IMR-90 (cell line): ENCODE measurements at regions not wholly inside any gene's neighbourhood (a gene's known extent, or its start where the extent isn't known, plus 50 kb on each side); places are given as distances from the start of the nearest gene placed in this dataset.

ENCODE experiments used
- ATAC-seq: fragments of 200-7000 bp; cut with Tn5 transposase; 2 replicates; pipeline ENCODE4 v1.9.1; 2020; ENCODE audit warnings: low read depth, mild to moderate bottlenecking, moderate library complexity
- BruUV-seq: library from RNA; stranded (reverse); fragments of 400-500 nt; replicated peaks from 2 replicates; lab custom pipeline; 2021; lab: Mats Ljungman, UMichigan
- CTCF ChIA-PET: fragments of 300-600 bp; formaldehyde crosslinking; extraction: SDS; loops from one replicate; lab custom pipeline; 2021; ENCODE audit warnings: antibody characterized with exemption; lab: Yijun Ruan, JAX
- POLR2A ChIA-PET: fragments of 300-600 bp; sonication (Branson Sonifier 250); formaldehyde crosslinking; loops from one replicate; lab custom pipeline; 2022; ENCODE audit warnings: antibody characterized with exemption; ENCODE audit not compliant: unreplicated experiment; lab: Charles Lee
- DNase-seq: peaks from one replicate; pipeline ENCODE4 v3.0.0; 2013
- H2AFZ ChIP-seq: replicated peaks from 2 replicates; pipeline ENCODE3; 2013; ENCODE audit warnings: low read length, mild to moderate bottlenecking; ENCODE audit not compliant: poor library complexity
- H2AK5ac ChIP-seq: 2 replicates; pipeline ENCODE4 v1.6.1; 2013; ENCODE audit warnings: low read depth, low read length, inconsistent platforms
- H2AK9ac ChIP-seq: replicated peaks from 2 replicates; pipeline ENCODE3; 2013; ENCODE audit warnings: mild to moderate bottlenecking, low read depth, low read length, moderate library complexity; ENCODE audit not compliant: poor library complexity
- H2BK120ac ChIP-seq: 2 replicates; pipeline ENCODE4 v1.6.1; 2013; ENCODE audit warnings: low read depth, low read length, inconsistent platforms
- H2BK15ac ChIP-seq: 3 replicates; pipeline ENCODE4 v1.6.1; 2013; ENCODE audit warnings: low read depth, low read length, inconsistent platforms
- H2BK20ac ChIP-seq: 2 replicates; pipeline ENCODE4 v1.6.1; 2013; ENCODE audit warnings: low read depth, mild to moderate bottlenecking, inconsistent platforms, low read length, moderate library complexity
- H2BK5ac ChIP-seq: 2 replicates; pipeline ENCODE4 v1.6.1; 2013; ENCODE audit warnings: mild to moderate bottlenecking, low read depth, low read length, inconsistent platforms; ENCODE audit not compliant: poor library complexity, severe bottlenecking
- H3K14ac ChIP-seq: replicated peaks from 2 replicates; pipeline ENCODE4 v1.6.1; 2013; ENCODE audit warnings: low read depth, low read length, inconsistent platforms
- H3K18ac ChIP-seq: 2 replicates; pipeline ENCODE4 v1.6.1; 2013; ENCODE audit warnings: low read depth, low read length, control low read depth
- H3K23ac ChIP-seq: 2 replicates; pipeline ENCODE4 v1.6.1; 2013; ENCODE audit warnings: low read depth, low read length, inconsistent platforms
- H3K27ac ChIP-seq: 2 replicates; pipeline ENCODE4 v1.5.1; 2013; ENCODE audit warnings: mild to moderate bottlenecking, control low read depth, low read length; ENCODE audit not compliant: insufficient read depth
- H3K27me3 ChIP-seq: 2 replicates; pipeline ENCODE4 v1.6.1; 2013; ENCODE audit warnings: low read length; ENCODE audit not compliant: control insufficient read depth, insufficient read depth
- H3K36me3 ChIP-seq: 2 replicates; pipeline ENCODE4 v1.6.1; 2013; ENCODE audit warnings: low read length, mixed read lengths; ENCODE audit not compliant: control insufficient read depth, insufficient read depth
- H3K4ac ChIP-seq: 2 replicates; pipeline ENCODE4 v1.6.1; 2013; ENCODE audit warnings: low read depth, low read length, inconsistent platforms
- H3K4me1 ChIP-seq: 2 replicates; pipeline ENCODE4 v1.6.1; 2013; ENCODE audit warnings: low read length, mixed read lengths; ENCODE audit not compliant: control insufficient read depth, insufficient read depth
- H3K4me2 ChIP-seq: 2 replicates; pipeline ENCODE4 v1.6.1; 2013; ENCODE audit warnings: low read depth, mild to moderate bottlenecking, control low read depth, low read length, moderate library complexity
- H3K4me3 ChIP-seq: 2 replicates; pipeline ENCODE4 v1.5.1; 2013; ENCODE audit warnings: low read depth, mild to moderate bottlenecking, control low read depth, low read length, moderate library complexity; ENCODE audit not compliant: insufficient read depth
- H3K56ac ChIP-seq: 2 replicates; pipeline ENCODE4 v1.6.1; 2013; ENCODE audit warnings: low read length, inconsistent platforms; ENCODE audit not compliant: insufficient read depth; ENCODE audit errors: extremely low read depth
- H3K79me1 ChIP-seq, 2 experiments: 2 replicates each; pipeline ENCODE4 v1.6.1; 2013; ENCODE audit warnings: low read length in 2 of 2, inconsistent platforms in 1 of 2, low read depth in 1 of 2
- H3K9ac ChIP-seq: 2 replicates; pipeline ENCODE4 v1.6.1; 2013; ENCODE audit warnings: low read depth, low read length, control low read depth
- H3K9me1 ChIP-seq: 2 replicates; pipeline ENCODE4 v1.6.1; 2013; ENCODE audit warnings: low read length, inconsistent platforms; ENCODE audit not compliant: insufficient read depth
- H3K9me3 ChIP-seq: 2 replicates; pipeline ENCODE4 v1.6.1; 2013; ENCODE audit warnings: low read length; ENCODE audit not compliant: control insufficient read depth, insufficient read depth
- H4K20me1 ChIP-seq: 2 replicates; pipeline ENCODE4 v1.6.1; 2013; ENCODE audit warnings: low read length, inconsistent platforms; ENCODE audit not compliant: insufficient read depth
- H4K5ac ChIP-seq: 2 replicates; pipeline ENCODE4 v1.6.1; 2013; ENCODE audit warnings: mild to moderate bottlenecking, low read depth, low read length, control low read depth
- H4K8ac ChIP-seq, 2 experiments: 2 replicates each; pipeline ENCODE4 v1.6.1; 2013; ENCODE audit warnings: low read depth in 2 of 2, low read length in 2 of 2, control low read depth in 1 of 2, inconsistent platforms in 1 of 2
- H4K91ac ChIP-seq: 2 replicates; pipeline ENCODE4 v1.6.1; 2013; ENCODE audit warnings: low read depth, low read length, inconsistent platforms; ENCODE audit not compliant: insufficient read depth
- BHLHE40 ChIP-seq: fragments of 150-350 bp; IDR thresholded peaks from 2 replicates; pipeline ENCODE4 v1.6.1; 2016; ENCODE audit warnings: mild to moderate bottlenecking, low read depth, low read length
- CEBPB ChIP-seq: IDR thresholded peaks from 2 replicates; pipeline ENCODE4 v1.6.1; 2012; ENCODE audit warnings: low read depth, low read length, improper control_type of control experiment
- FOS ChIP-seq: fragments of 150-350 bp; IDR thresholded peaks from 2 replicates; pipeline ENCODE4 v1.6.1; 2016; ENCODE audit warnings: low read depth, low read length
- MAZ ChIP-seq: IDR thresholded peaks from 2 replicates; pipeline ENCODE4 v1.6.1; 2012; ENCODE audit warnings: low read depth, mild to moderate bottlenecking, low read length, improper control_type of control experiment, moderate library complexity, borderline replicate concordance
- MXI1 ChIP-seq: IDR thresholded peaks from 2 replicates; pipeline ENCODE4 v1.6.1; 2012; ENCODE audit warnings: low read depth, mild to moderate bottlenecking, low read length, moderate library complexity, borderline replicate concordance
- POLR2A ChIP-seq: IDR thresholded peaks from 2 replicates; pipeline ENCODE4 v1.6.1; 2012; ENCODE audit warnings: mild to moderate bottlenecking, low read depth, low read length
- RAD21 ChIP-seq: IDR thresholded peaks from 2 replicates; pipeline ENCODE4 v1.6.1; 2012; ENCODE audit warnings: low read length, improper control_type of control experiment
- RCOR1 ChIP-seq: IDR thresholded peaks from 2 replicates; pipeline ENCODE4 v1.6.1; 2012; ENCODE audit warnings: mild to moderate bottlenecking, low read length, improper control_type of control experiment; ENCODE audit not compliant: insufficient replicate concordance
- RFX5 ChIP-seq: IDR thresholded peaks from 2 replicates; pipeline ENCODE4 v1.8.0; 2012; ENCODE audit warnings: low read depth, mild to moderate bottlenecking, low read length, moderate library complexity
- SMC3 ChIP-seq: fragments of 150-350 bp; IDR thresholded peaks from 2 replicates; pipeline ENCODE4 v1.6.1; 2016; ENCODE audit warnings: low read depth, mild to moderate bottlenecking, antibody characterized with exemption, low read length, moderate library complexity
- WGBS, 2 experiments: methylation state at CpG; one replicate each; pipeline versions ENCODE4 v1.1.5 to v1.1.7; 2013; ENCODE audit warnings: missing lambda C conversion rate in 2 of 2; ENCODE audit not compliant: insufficient read length in 1 of 2; ENCODE audit errors: extremely low coverage in 2 of 2; 5-methylcytosine and 5-hydroxymethylcytosine counted together
- dilution Hi-C: fragments of 300-500 bp; cut with HindIII; formaldehyde crosslinking; loops from one replicate; pipeline ENCODE4 v1.14.3; 2018; ENCODE audit warnings: low sequenced_read_pairs; ENCODE audit not compliant: unreplicated experiment
- in situ Hi-C: fragments of 300-500 bp; cut with MboI; formaldehyde crosslinking; loops from 3 replicates; pipeline ENCODE4 v1.14.3; 2019; ENCODE audit warnings: low sequenced_read_pairs, inconsistent platforms, mixed read lengths
- intact Hi-C: fragments of 100-400 bp; cut with micrococcal nuclease; formaldehyde crosslinking; loops from 2 replicates; pipeline ENCODE4 v1.10.0; 2022
- TF ChIP-seq, protein P1 (sequence below): fragments of 150-350 bp; IDR thresholded peaks from 2 replicates; pipeline ENCODE4 v1.6.1; 2016; ENCODE audit warnings: low read depth, mild to moderate bottlenecking, low read length, moderate library complexity, borderline replicate concordance
- TF ChIP-seq, protein P2 (sequence below): fragments of 150-350 bp; IDR thresholded peaks from 2 replicates; pipeline ENCODE4 v1.6.1; 2017; ENCODE audit warnings: mild to moderate bottlenecking, antibody characterized with exemption, low read length, low read depth

DNA sequence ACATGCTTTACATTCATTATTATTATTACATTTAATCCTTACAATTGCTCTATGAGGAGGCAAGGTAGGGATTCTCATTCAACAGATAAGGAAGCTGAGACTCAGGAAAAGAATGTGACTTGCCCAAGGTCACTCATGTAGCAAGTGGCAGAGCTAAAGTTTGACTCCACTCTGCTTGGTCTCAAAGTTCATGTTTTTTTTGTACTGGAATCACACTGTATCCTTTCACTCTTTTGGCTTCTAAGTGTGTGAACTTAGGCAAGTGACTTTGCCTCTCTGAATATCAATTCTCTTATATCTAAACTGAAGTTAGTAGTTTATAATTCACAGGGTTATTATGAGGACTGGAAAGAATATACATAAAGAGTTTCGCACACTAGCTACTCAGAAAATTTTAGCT, 247.9 kb upstream of the AR start:
- no peaks in the 10 kb centered on the region for H3K9me1 ChIP-seq
- H3K18ac ChIP-seq = no peak overlapping the region
- H3K9ac ChIP-seq = no peak overlapping the region
- no peak overlapping the region for H3K27ac ChIP-seq
- H2AK5ac ChIP-seq = no peak overlapping the region
- no peak overlapping the region for H3K4me2 ChIP-seq
- no peak overlapping the region for H2AFZ ChIP-seq
- in situ Hi-C loops (no loop called here), intact Hi-C loops (no loop called here), dilution Hi-C loops (no loop called here)
- ATAC-seq (no peak), DNase-seq (no peak)
- H3K4me3 ChIP-seq = no peak overlapping the region
- H4K5ac ChIP-seq = no peak overlapping the region
- no peak overlapping the region for H3K23ac ChIP-seq
- H3K27me3 ChIP-seq = no peaks in the 10 kb centered on the region
- H4K20me1 ChIP-seq = no peaks in the 10 kb centered on the region
- no peak overlapping the region for H3K4ac ChIP-seq
- no peak overlapping the region for H2BK20ac ChIP-seq
- H2BK5ac ChIP-seq = no peak overlapping the region
- TF ChIP-seq, protein P1, sequence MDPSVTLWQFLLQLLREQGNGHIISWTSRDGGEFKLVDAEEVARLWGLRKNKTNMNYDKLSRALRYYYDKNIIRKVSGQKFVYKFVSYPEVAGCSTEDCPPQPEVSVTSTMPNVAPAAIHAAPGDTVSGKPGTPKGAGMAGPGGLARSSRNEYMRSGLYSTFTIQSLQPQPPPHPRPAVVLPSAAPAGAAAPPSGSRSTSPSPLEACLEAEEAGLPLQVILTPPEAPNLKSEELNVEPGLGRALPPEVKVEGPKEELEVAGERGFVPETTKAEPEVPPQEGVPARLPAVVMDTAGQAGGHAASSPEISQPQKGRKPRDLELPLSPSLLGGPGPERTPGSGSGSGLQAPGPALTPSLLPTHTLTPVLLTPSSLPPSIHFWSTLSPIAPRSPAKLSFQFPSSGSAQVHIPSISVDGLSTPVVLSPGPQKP = no peak
- TF ChIP-seq MAZ (no peak), RFX5 (no peak), MXI1 (no peak), CEBPB (no peak), FOS (no peak), POLR2A (no peak), BHLHE40 (no peak), RAD21 (no peak), SMC3 (no peak), RCOR1 (no peak)
- TF ChIP-seq, protein P2, sequence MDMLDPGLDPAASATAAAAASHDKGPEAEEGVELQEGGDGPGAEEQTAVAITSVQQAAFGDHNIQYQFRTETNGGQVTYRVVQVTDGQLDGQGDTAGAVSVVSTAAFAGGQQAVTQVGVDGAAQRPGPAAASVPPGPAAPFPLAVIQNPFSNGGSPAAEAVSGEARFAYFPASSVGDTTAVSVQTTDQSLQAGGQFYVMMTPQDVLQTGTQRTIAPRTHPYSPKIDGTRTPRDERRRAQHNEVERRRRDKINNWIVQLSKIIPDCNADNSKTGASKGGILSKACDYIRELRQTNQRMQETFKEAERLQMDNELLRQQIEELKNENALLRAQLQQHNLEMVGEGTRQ = no peak
- H2BK15ac ChIP-seq = no peak overlapping the region
- no peak overlapping the region for H2AK9ac ChIP-seq
- ChIA-PET CTCF (no interaction called here), POLR2A (no interaction called here)
- no CpG with 5 or more reads among the region's 1 CpG for WGBS, 2 experiments
- H4K8ac ChIP-seq = no peak overlapping the region
- no peaks in the 10 kb centered on the region for H3K79me1 ChIP-seq
- H3K14ac ChIP-seq = no peak overlapping the region
- no TSS peak for BruUV-seq
- H3K4me1 ChIP-seq = no peaks in the 10 kb centered on the region
- peaks cover 5% of the 10 kb centered on the region; the same call in 1 of the 2 replicates for H3K9me3 ChIP-seq
- H3K36me3 ChIP-seq = no peaks in the 10 kb centered on the region
- no peak overlapping the region for H3K56ac ChIP-seq
- no peak overlapping the region for H4K91ac ChIP-seq
- no peak overlapping the region for H2BK120ac ChIP-seq
